B cell (primary cell): ENCODE measurements at regions not wholly inside any gene's neighbourhood (a gene's known extent, or its start where the extent isn't known, plus 50 kb on each side); places are given as distances from the start of the nearest gene placed in this dataset.

Source experiments
- ATAC-seq: fragments of 200-7000 bp; cut with Tn5 transposase; one replicate; pipeline ENCODE4 v1.10.0; 2021; ENCODE audit warnings: low read depth, mild to moderate bottlenecking, moderate number of reproducible peaks, moderate library complexity
- CTCF ChIA-PET: fragments of 350-600 bp; sonication (Branson Sonifier 250); formaldehyde crosslinking; loops from one replicate; lab custom pipeline; 2021; ENCODE audit warnings: antibody characterized with exemption, inconsistent platforms; lab: Charles Lee
- POLR2A ChIA-PET: fragments of 350-600 bp; sonication (Branson Sonifier 250); formaldehyde crosslinking; loops from one replicate; lab custom pipeline; 2021; ENCODE audit warnings: antibody characterized with exemption; lab: Charles Lee
- DNase-seq: peaks from one replicate; pipeline ENCODE4 v3.0.0; 2013
- H2AFZ ChIP-seq: 2 replicates; pipeline ENCODE4 v1.6.1; 2012; ENCODE audit warnings: mild to moderate bottlenecking, low read depth, low read length; ENCODE audit not compliant: insufficient read depth, poor library complexity, severe bottlenecking
- H3K27ac ChIP-seq, 2 donors: 1 replicate in 1 of 2; 2 replicates in 1 of 2; pipeline ENCODE4 v1.5.1; 2012 to 2013; ENCODE audit warnings: low read length in 2 of 2, mild to moderate bottlenecking in 2 of 2, moderate library complexity in 1 of 2
- H3K27me3 ChIP-seq, 4 experiments: fragments of 200-600 bp in 1 of 4; sonication (generic) in 1 of 4; replicated peaks in 1 of 4; 1 replicate in 2 of 4; 2 replicates in 2 of 4; pipeline versions ENCODE4 v1.6.1 to v1.7.0; 2013 to 2016; ENCODE audit warnings: low read length in 3 of 4, mild to moderate bottlenecking in 2 of 4, mixed read lengths in 1 of 4, moderate library complexity in 1 of 4; ENCODE audit not compliant: insufficient read depth in 4 of 4, control insufficient read depth in 3 of 4; ENCODE audit errors: control extremely low read depth in 1 of 4
- H3K36me3 ChIP-seq, 2 experiments: replicated peaks in 1 of 2; 1 replicate in 1 of 2; 2 replicates in 1 of 2; pipeline versions ENCODE4 v1.6.1 to v1.7.1; 2013; ENCODE audit warnings: low read length in 1 of 2; ENCODE audit not compliant: insufficient read depth in 2 of 2, control insufficient read depth in 1 of 2; ENCODE audit errors: control extremely low read depth in 1 of 2, extremely low read depth in 1 of 2
- H3K4me1 ChIP-seq, 2 donors: fragments of 200-600 bp in 1 of 2; sonication (generic) in 1 of 2; 1 replicate in 1 of 2; 2 replicates in 1 of 2; pipeline versions ENCODE4 v1.5.1 to v1.6.1; 2013 to 2017; ENCODE audit warnings: low read length in 2 of 2; ENCODE audit not compliant: control insufficient read depth in 2 of 2, insufficient read depth in 2 of 2
- H3K4me2 ChIP-seq: replicated peaks from 2 replicates; pipeline ENCODE3; 2012; ENCODE audit warnings: mild to moderate bottlenecking, low read depth, low read length; ENCODE audit not compliant: poor library complexity, severe bottlenecking
- H3K4me3 ChIP-seq, 5 experiments: fragments of 200-600 bp in 1 of 5; sonication (generic) in 1 of 5; 1 replicate in 3 of 5; 2 replicates in 2 of 5; pipeline versions ENCODE4 v1.5.1 to v1.7.0; 2011 to 2016; ENCODE audit warnings: low read length in 4 of 5, mild to moderate bottlenecking in 4 of 5, low read depth in 2 of 5, control low read depth in 1 of 5, moderate library complexity in 1 of 5; ENCODE audit not compliant: insufficient read depth in 1 of 5; ENCODE audit errors: control extremely low read depth in 1 of 5, extremely low read depth in 1 of 5
- H3K79me2 ChIP-seq: fragments of 200-600 bp; sonication (generic); one replicate; pipeline ENCODE4 v1.6.0; 2016; ENCODE audit warnings: low read length; ENCODE audit not compliant: control insufficient read depth, insufficient read depth
- H3K9ac ChIP-seq: fragments of 200-600 bp; sonication (generic); 2 replicates; pipeline ENCODE4 v1.6.1; 2017; ENCODE audit warnings: mild to moderate bottlenecking, low read length, moderate library complexity
- H3K9me3 ChIP-seq, 3 donors: one replicate each; pipeline versions ENCODE4 v1.6.1 to v1.7.1; 2013; ENCODE audit warnings: low read length in 2 of 3; ENCODE audit not compliant: control insufficient read depth in 2 of 3, insufficient read depth in 1 of 3; ENCODE audit errors: control extremely low read depth in 1 of 3
- H4K20me1 ChIP-seq: 2 replicates; pipeline ENCODE4 v1.6.0; 2012; ENCODE audit warnings: mild to moderate bottlenecking, low read length; ENCODE audit not compliant: insufficient read depth, control insufficient read depth, poor library complexity, severe bottlenecking
- H3K27ac Mint-ChIP-seq: one replicate; pipeline ENCODE4 v1.8.0; 2021; ENCODE audit warnings: mixed read lengths
- H3K27me3 Mint-ChIP-seq: one replicate; pipeline ENCODE4 v1.8.0; 2021; ENCODE audit warnings: mixed read lengths
- H3K4me1 Mint-ChIP-seq: one replicate; pipeline ENCODE4 v1.8.0; 2021; ENCODE audit warnings: mixed read lengths
- H3K4me3 Mint-ChIP-seq: one replicate; pipeline ENCODE4 v1.8.0; 2021; ENCODE audit warnings: mixed read lengths
- H3K9me3 Mint-ChIP-seq: one replicate; pipeline ENCODE4 v1.8.0; 2022; ENCODE audit warnings: mixed read lengths; ENCODE audit not compliant: insufficient read depth
- CTCF ChIP-seq: fragments of 200-600 bp; IDR thresholded peaks from one replicate; pipeline ENCODE4 v1.8.0; 2022; ENCODE audit warnings: antibody characterized with exemption, mild to moderate bottlenecking
- EZH2 ChIP-seq: IDR thresholded peaks from 2 replicates; pipeline ENCODE4 v1.6.1; 2012; ENCODE audit warnings: borderline replicate concordance, low read depth, mild to moderate bottlenecking, moderate library complexity, low read length; ENCODE audit not compliant: insufficient read depth, poor library complexity, severe bottlenecking
- WGBS: methylation state at CpG from one replicate; pipeline ENCODE4 v1.1.5; 2013; ENCODE audit warnings: missing lambda C conversion rate; ENCODE audit not compliant: insufficient coverage; 5-methylcytosine and 5-hydroxymethylcytosine counted together
- intact Hi-C: fragments of 100-400 bp; cut with micrococcal nuclease; formaldehyde crosslinking; loops from one replicate; pipeline ENCODE4 v1.10.0; 2022

DNA sequence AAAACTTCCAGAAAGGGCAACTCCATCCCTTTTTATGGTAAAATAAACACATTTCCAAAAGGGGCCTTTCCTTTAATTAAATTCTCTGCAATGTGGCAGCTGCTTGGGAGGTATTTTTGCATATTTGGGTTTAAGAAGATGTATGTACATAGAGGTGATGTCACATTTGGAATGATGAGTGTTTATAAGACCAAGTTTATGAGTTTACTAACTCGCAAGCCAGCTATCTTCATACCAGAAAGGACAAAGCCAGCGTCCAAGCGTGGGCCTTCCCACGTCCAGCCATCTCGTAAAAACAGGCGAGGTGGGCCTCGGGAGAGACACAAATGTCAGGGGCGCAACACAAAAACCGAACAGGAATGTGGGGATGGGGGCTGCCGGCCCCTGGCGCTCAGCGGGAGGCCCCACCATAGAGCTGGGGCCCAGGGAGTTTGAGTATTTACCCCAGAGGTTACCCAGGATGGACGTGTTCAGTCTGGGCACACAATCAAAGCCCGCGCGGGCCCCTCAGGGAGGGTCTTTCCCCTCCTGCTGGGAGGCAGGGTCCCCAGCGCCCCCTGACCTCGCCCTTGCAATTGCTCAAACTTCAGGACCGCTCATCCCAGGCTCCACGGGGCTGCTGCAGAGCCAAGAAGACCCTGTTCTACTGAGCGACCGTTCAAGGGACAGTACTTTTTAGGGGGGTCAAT, 137.3 kb downstream of the TWIST2 start:
- H3K4me1 Mint-ChIP-seq, result no peaks in the 10 kb centered on the region
- DNase-seq (no peak), ATAC-seq (no peak)
- no peaks in the 10 kb centered on the region for H3K36me3 ChIP-seq
- peaks cover 0 to 2% (median 0%) of the 10 kb centered on the region in 3 donors for H3K9me3 ChIP-seq
- H3K27me3 ChIP-seq, result peaks cover 0 to 2% (median 0%) of the 10 kb centered on the region in 4 experiments
- H3K4me3 Mint-ChIP-seq, result no peak overlapping the region
- ChIA-PET POLR2A (no interaction called here), CTCF (no interaction called here)
- TF ChIP-seq CTCF, result no peak
- TF ChIP-seq EZH2, result no peak
- no peak overlapping the region for H2AFZ ChIP-seq
- H3K9ac ChIP-seq, result no peak overlapping the region
- no peak overlapping the region for H3K4me2 ChIP-seq
- intact Hi-C loops, result no loop called here
- H3K4me3 ChIP-seq, result no peak overlapping the region
- WGBS, result 91% methylated on average over 18 of the region's 22 CpGs
- H4K20me1 ChIP-seq, result no peaks in the 10 kb centered on the region
- H3K27ac ChIP-seq, result no peak overlapping the region
- no peaks in the 10 kb centered on the region for H3K4me1 ChIP-seq
- H3K79me2 ChIP-seq, result no peaks in the 10 kb centered on the region
- no peaks in the 10 kb centered on the region for H3K9me3 Mint-ChIP-seq
- peaks cover 3% of the 10 kb centered on the region for H3K27me3 Mint-ChIP-seq
- no peak overlapping the region for H3K27ac Mint-ChIP-seq

DNA sequence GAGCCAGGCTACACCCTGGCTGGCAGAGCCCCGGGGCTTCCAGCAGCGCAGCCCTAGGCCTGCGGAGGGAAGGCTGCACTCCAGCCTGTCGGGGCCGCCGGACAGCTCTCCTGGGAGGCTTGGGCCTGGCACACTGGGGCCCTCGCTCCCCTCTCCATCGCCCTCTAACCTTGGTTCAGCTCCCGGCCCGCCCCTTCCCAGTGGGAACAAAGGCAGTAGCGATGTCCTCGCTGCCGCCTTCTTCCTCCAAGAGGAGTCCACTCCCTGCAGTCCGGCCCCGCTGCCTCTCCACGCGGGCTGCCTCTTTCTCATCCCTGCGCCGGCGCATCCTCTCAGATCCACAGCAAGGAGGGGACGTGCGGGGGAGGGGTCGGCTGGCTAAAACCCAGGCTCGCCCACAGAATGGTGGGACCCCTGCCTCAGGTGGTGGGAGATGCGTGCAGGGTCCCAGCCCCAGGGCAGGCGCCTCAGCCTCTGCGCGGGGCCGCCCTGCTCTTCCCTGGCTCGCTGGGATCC, 138.1 kb downstream of the TWIST2 start:
- DNase-seq (no peak), ATAC-seq (no peak)
- WGBS, result 77% methylated on average over 28 of the region's 30 CpGs
- Histone ChIP-seq H4K20me1 (no peaks in the 10 kb centered on the region), H3K9me3 (peaks cover 0 to 2% (median 0%) of the 10 kb centered on the region in 3 donors), H3K27me3 (peaks cover 0 to 2% (median 0%) of the 10 kb centered on the region in 4 experiments), H3K27ac (no peak overlapping the region), H3K4me2 (no peak overlapping the region), H2AFZ (no peak overlapping the region), H3K36me3 (no peaks in the 10 kb centered on the region), H3K79me2 (no peaks in the 10 kb centered on the region), H3K4me3 (no peak overlapping the region), H3K4me1 (no peaks in the 10 kb centered on the region), H3K9ac (no peak overlapping the region)
- Mint-ChIP-seq H3K4me1 (no peaks in the 10 kb centered on the region), H3K4me3 (no peak overlapping the region), H3K27ac (no peak overlapping the region), H3K27me3 (peaks cover 3% of the 10 kb centered on the region), H3K9me3 (no peaks in the 10 kb centered on the region)
- TF ChIP-seq EZH2 (no peak), CTCF (no peak)
- CTCF ChIA-PET, result no interaction called here
- intact Hi-C loops, result no loop called here
- POLR2A ChIA-PET, result no interaction called here
